ENCODE measurements at regions not wholly inside any gene's neighbourhood (a gene's known extent, or its start where the extent isn't known, plus 50 kb on each side); places are given as distances from the start of the nearest gene placed in this dataset.

- Histone ChIP-seq H3K4me3 (ENCODE audit: insufficient read depth, low read depth, low read length) (no peak overlapping the region), H3K4me1 (ENCODE audit: control insufficient read depth, insufficient read depth, low read length) (peaks cover 25% of the 10 kb centered on the region), H3K9me3 (ENCODE audit: control insufficient read depth, low read length) (peaks cover 2% of the 10 kb centered on the region), H3K27ac (ENCODE audit: insufficient read depth, low read depth, low read length, poor library complexity, severe bottlenecking) (no peak overlapping the region), H3K36me3 (ENCODE audit: control insufficient read depth, insufficient read depth, low read length) (peaks cover 5% of the 10 kb centered on the region), H3K27me3 (ENCODE audit: control insufficient read depth, insufficient read depth, low read length, poor library complexity, severe bottlenecking) (no peaks in the 10 kb centered on the region)
- WGBS, 2 experiments, result 85 to 97% methylated on average over 2 of the region's 2 CpGs
Measured at GRCh38 chr10:29723726-29724125, 89.0 kb upstream of the SVIL start.

- Histone ChIP-seq H3K9me3 (ENCODE audit: control insufficient read depth, low read length) (peaks cover 2% of the 10 kb centered on the region), H3K4me1 (ENCODE audit: control insufficient read depth, insufficient read depth, low read length) (peaks cover 16% of the 10 kb centered on the region), H3K36me3 (ENCODE audit: control insufficient read depth, insufficient read depth, low read length) (peaks cover 5% of the 10 kb centered on the region), H3K4me3 (ENCODE audit: insufficient read depth, low read depth, low read length) (no peak overlapping the region), H3K27ac (ENCODE audit: insufficient read depth, low read depth, low read length, poor library complexity, severe bottlenecking) (no peak overlapping the region), H3K27me3 (ENCODE audit: control insufficient read depth, insufficient read depth, low read length, poor library complexity, severe bottlenecking) (no peaks in the 10 kb centered on the region)
- 81 to 83% methylated on average over 3 to 4 of the region's 4 CpGs for WGBS, 2 experiments
Measured at GRCh38 chr10:29722777-29723176, 88.0 kb upstream of the SVIL start.

GRCh38 chr10:29720149-29720548 lies 85.4 kb upstream of the SVIL start:
- H3K4me3 ChIP-seq (ENCODE audit: insufficient read depth, low read depth, low read length), result no peak overlapping the region
- H3K4me1 ChIP-seq (ENCODE audit: control insufficient read depth, insufficient read depth, low read length), result peaks cover 4% of the 10 kb centered on the region
- H3K36me3 ChIP-seq (ENCODE audit: control insufficient read depth, insufficient read depth, low read length), result peaks cover 5% of the 10 kb centered on the region

GRCh38 chr10:29719281-29719675 lies 84.5 kb upstream of the SVIL start:
- Histone ChIP-seq H3K9me3 (ENCODE audit: control insufficient read depth, low read length) (peaks cover 2% of the 10 kb centered on the region), H3K27me3 (ENCODE audit: control insufficient read depth, insufficient read depth, low read length, poor library complexity, severe bottlenecking) (no peaks in the 10 kb centered on the region), H3K36me3 (ENCODE audit: control insufficient read depth, insufficient read depth, low read length) (peaks cover 5% of the 10 kb centered on the region), H3K27ac (ENCODE audit: insufficient read depth, low read depth, low read length, poor library complexity, severe bottlenecking) (no peak overlapping the region), H3K4me3 (ENCODE audit: insufficient read depth, low read depth, low read length) (no peak overlapping the region), H3K4me1 (ENCODE audit: control insufficient read depth, insufficient read depth, low read length) (no peaks in the 10 kb centered on the region)
- WGBS, 2 experiments, result 94 to 95% methylated on average over 3 to 4 of the region's 4 CpGs

More at GRCh38 chr10:29720149-29720548, 85.4 kb upstream of the SVIL start:
- Histone ChIP-seq H3K27ac (ENCODE audit: insufficient read depth, low read depth, low read length, poor library complexity, severe bottlenecking) (no peak overlapping the region), H3K27me3 (ENCODE audit: control insufficient read depth, insufficient read depth, low read length, poor library complexity, severe bottlenecking) (no peaks in the 10 kb centered on the region), H3K9me3 (ENCODE audit: control insufficient read depth, low read length) (peaks cover 2% of the 10 kb centered on the region)

GRCh38 chr10:29715296-29715695 lies 80.5 kb upstream of the SVIL start:
- Histone ChIP-seq H3K9me3 (ENCODE audit: control insufficient read depth, low read length) (no peaks in the 10 kb centered on the region), H3K4me3 (ENCODE audit: insufficient read depth, low read depth, low read length) (no peak overlapping the region), H3K4me1 (ENCODE audit: control insufficient read depth, insufficient read depth, low read length) (peaks cover 4% of the 10 kb centered on the region), H3K27ac (ENCODE audit: insufficient read depth, low read depth, low read length, poor library complexity, severe bottlenecking) (no peak overlapping the region), H3K27me3 (ENCODE audit: control insufficient read depth, insufficient read depth, low read length, poor library complexity, severe bottlenecking) (no peaks in the 10 kb centered on the region), H3K36me3 (ENCODE audit: control insufficient read depth, insufficient read depth, low read length) (no peaks in the 10 kb centered on the region)
- 95% methylated on average over 2 of the region's 2 CpGs for WGBS, 2 experiments

GRCh38 chr10:29714096-29714874 lies 79.5 kb upstream of the SVIL start:
- Histone ChIP-seq H3K4me1 (ENCODE audit: control insufficient read depth, insufficient read depth, low read length) (peaks cover 4% of the 10 kb centered on the region), H3K27ac (ENCODE audit: insufficient read depth, low read depth, low read length, poor library complexity, severe bottlenecking) (no peak overlapping the region), H3K4me3 (ENCODE audit: insufficient read depth, low read depth, low read length) (no peak overlapping the region), H3K36me3 (ENCODE audit: control insufficient read depth, insufficient read depth, low read length) (no peaks in the 10 kb centered on the region), H3K9me3 (ENCODE audit: control insufficient read depth, low read length) (no peaks in the 10 kb centered on the region), H3K27me3 (ENCODE audit: control insufficient read depth, insufficient read depth, low read length, poor library complexity, severe bottlenecking) (no peaks in the 10 kb centered on the region)
- 94 to 95% methylated on average over 7 to 9 of the region's 9 CpGs for WGBS, 2 experiments

GRCh38 chr10:29713450-29713849 lies 78.7 kb upstream of the SVIL start:
- 83 to 100% methylated on average over 2 of the region's 2 CpGs for WGBS, 2 experiments
- Histone ChIP-seq H3K4me3 (ENCODE audit: insufficient read depth, low read depth, low read length) (no peak overlapping the region), H3K4me1 (ENCODE audit: control insufficient read depth, insufficient read depth, low read length) (peaks cover 4% of the 10 kb centered on the region), H3K27me3 (ENCODE audit: control insufficient read depth, insufficient read depth, low read length, poor library complexity, severe bottlenecking) (no peaks in the 10 kb centered on the region), H3K36me3 (ENCODE audit: control insufficient read depth, insufficient read depth, low read length) (no peaks in the 10 kb centered on the region), H3K9me3 (ENCODE audit: control insufficient read depth, low read length) (no peaks in the 10 kb centered on the region), H3K27ac (ENCODE audit: insufficient read depth, low read depth, low read length, poor library complexity, severe bottlenecking) (no peak overlapping the region)

- Histone ChIP-seq H3K9me3 (ENCODE audit: control insufficient read depth, low read length) (no peaks in the 10 kb centered on the region), H3K27me3 (ENCODE audit: control insufficient read depth, insufficient read depth, low read length, poor library complexity, severe bottlenecking) (no peaks in the 10 kb centered on the region), H3K27ac (ENCODE audit: insufficient read depth, low read depth, low read length, poor library complexity, severe bottlenecking) (no peak overlapping the region), H3K36me3 (ENCODE audit: control insufficient read depth, insufficient read depth, low read length) (no peaks in the 10 kb centered on the region), H3K4me3 (ENCODE audit: insufficient read depth, low read depth, low read length) (no peak overlapping the region), H3K4me1 (ENCODE audit: control insufficient read depth, insufficient read depth, low read length) (peaks cover 4% of the 10 kb centered on the region)
- WGBS, 2 experiments, result 66 to 68% methylated on average over 7 of the region's 7 CpGs
Measured at GRCh38 chr10:29712108-29712507, 77.3 kb upstream of the SVIL start.

- H3K27ac ChIP-seq (ENCODE audit: insufficient read depth, low read depth, low read length, poor library complexity, severe bottlenecking), result no peak overlapping the region
- 65 to 69% methylated on average over 8 of the region's 8 CpGs for WGBS, 2 experiments
- no peak overlapping the region for H3K4me3 ChIP-seq (ENCODE audit: insufficient read depth, low read depth, low read length)
- no peaks in the 10 kb centered on the region for H3K27me3 ChIP-seq (ENCODE audit: control insufficient read depth, insufficient read depth, low read length, poor library complexity, severe bottlenecking)
- no peaks in the 10 kb centered on the region for H3K9me3 ChIP-seq (ENCODE audit: control insufficient read depth, low read length)
- no peaks in the 10 kb centered on the region for H3K36me3 ChIP-seq (ENCODE audit: control insufficient read depth, insufficient read depth, low read length)
- peaks cover 4% of the 10 kb centered on the region for H3K4me1 ChIP-seq (ENCODE audit: control insufficient read depth, insufficient read depth, low read length)
Measured at GRCh38 chr10:29710128-29710527, 75.4 kb upstream of the SVIL start.

- H3K4me1 ChIP-seq (ENCODE audit: control insufficient read depth, insufficient read depth, low read length), result peaks cover 4% of the 10 kb centered on the region
- no peak overlapping the region for H3K27ac ChIP-seq (ENCODE audit: insufficient read depth, low read depth, low read length, poor library complexity, severe bottlenecking)
- no peak overlapping the region for H3K4me3 ChIP-seq (ENCODE audit: insufficient read depth, low read depth, low read length)
- H3K36me3 ChIP-seq (ENCODE audit: control insufficient read depth, insufficient read depth, low read length), result no peaks in the 10 kb centered on the region
- no peaks in the 10 kb centered on the region for H3K27me3 ChIP-seq (ENCODE audit: control insufficient read depth, insufficient read depth, low read length, poor library complexity, severe bottlenecking)
- WGBS, 2 experiments, result 87% methylated on average over 13 of the region's 13 CpGs
- H3K9me3 ChIP-seq (ENCODE audit: control insufficient read depth, low read length), result no peaks in the 10 kb centered on the region
Measured at GRCh38 chr10:29709484-29710002, 74.8 kb upstream of the SVIL start.

All from ectodermal cell (in vitro differentiated cells).